ENCODE measurements at regions not wholly inside any gene's neighbourhood (a gene's known extent, or its start where the extent isn't known, plus 50 kb on each side); places are given as distances from the start of the nearest gene placed in this dataset.
"Not testable (repeated sequence)": the region's sequence is repeated elsewhere in the genome, so short reads cannot be mapped to it uniquely, and the experiment has no call there.

- DNase-seq, result no peak
Measured at GRCh38 chr14:22285991-22286390, 303.0 kb downstream of the DAD1 start.

- DNase-seq, result no peak
Measured at GRCh38 chr14:22282949-22283348, 306.1 kb downstream of the DAD1 start.

- no peak for DNase-seq
Measured at GRCh38 chr14:22282417-22282816, 306.6 kb downstream of the DAD1 start.

GRCh38 chr14:22281447-22281874 is 307.6 kb downstream of the DAD1 start:
- not testable (repeated sequence) for DNase-seq

GRCh38 chr14:22280497-22281316 is 308.3 kb downstream of the DAD1 start:
- no peak for DNase-seq

- no peak for DNase-seq
Measured at GRCh38 chr14:22276913-22277816, 311.9 kb downstream of the DAD1 start.

GRCh38 chr14:22271838-22272799 is 316.9 kb downstream of the DAD1 start:
- DNase-seq, result no peak

GRCh38 chr14:22268875-22269274 is 320.1 kb downstream of the DAD1 start:
- DNase-seq, result peak; percentile 44

GRCh38 chr14:22266683-22267082 is 322.3 kb downstream of the DAD1 start:
- no peak for DNase-seq

GRCh38 chr14:22266142-22266442 is 322.9 kb downstream of the DAD1 start:
- DNase-seq, result no peak

GRCh38 chr14:22265319-22266141 is 323.5 kb downstream of the DAD1 start:
- DNase-seq, result no peak

- DNase-seq, result no peak
Measured at GRCh38 chr14:22264759-22265158, 324.3 kb downstream of the DAD1 start.

GRCh38 chr14:22263961-22264360 is 325.1 kb downstream of the DAD1 start:
- no peak for DNase-seq

- DNase-seq, result no peak
Measured at GRCh38 chr14:22262881-22263280, 326.1 kb downstream of the DAD1 start.

GRCh38 chr14:22255017-22255950 is 333.7 kb downstream of the DAD1 start:
- no peak for DNase-seq

- DNase-seq, result no peak
Measured at GRCh38 chr14:22252686-22253085, 336.3 kb downstream of the DAD1 start.

- DNase-seq, result no peak
Measured at GRCh38 chr14:22251090-22251489, 337.9 kb downstream of the DAD1 start.

- DNase-seq, result no peak
Measured at GRCh38 chr14:22249770-22250169, 339.3 kb downstream of the DAD1 start.

GRCh38 chr14:22243971-22244581 is 344.9 kb downstream of the DAD1 start:
- DNase-seq, result no peak

GRCh38 chr14:22238320-22238719 is 350.7 kb downstream of the DAD1 start:
- DNase-seq, result not testable (repeated sequence)

Data from fibroblast of skin of abdomen (primary cell).